ENCODE measurements at regions not wholly inside any gene's neighbourhood (a gene's known extent, or its start where the extent isn't known, plus 50 kb on each side); places are given as distances from the start of the nearest gene placed in this dataset.

DNA sequence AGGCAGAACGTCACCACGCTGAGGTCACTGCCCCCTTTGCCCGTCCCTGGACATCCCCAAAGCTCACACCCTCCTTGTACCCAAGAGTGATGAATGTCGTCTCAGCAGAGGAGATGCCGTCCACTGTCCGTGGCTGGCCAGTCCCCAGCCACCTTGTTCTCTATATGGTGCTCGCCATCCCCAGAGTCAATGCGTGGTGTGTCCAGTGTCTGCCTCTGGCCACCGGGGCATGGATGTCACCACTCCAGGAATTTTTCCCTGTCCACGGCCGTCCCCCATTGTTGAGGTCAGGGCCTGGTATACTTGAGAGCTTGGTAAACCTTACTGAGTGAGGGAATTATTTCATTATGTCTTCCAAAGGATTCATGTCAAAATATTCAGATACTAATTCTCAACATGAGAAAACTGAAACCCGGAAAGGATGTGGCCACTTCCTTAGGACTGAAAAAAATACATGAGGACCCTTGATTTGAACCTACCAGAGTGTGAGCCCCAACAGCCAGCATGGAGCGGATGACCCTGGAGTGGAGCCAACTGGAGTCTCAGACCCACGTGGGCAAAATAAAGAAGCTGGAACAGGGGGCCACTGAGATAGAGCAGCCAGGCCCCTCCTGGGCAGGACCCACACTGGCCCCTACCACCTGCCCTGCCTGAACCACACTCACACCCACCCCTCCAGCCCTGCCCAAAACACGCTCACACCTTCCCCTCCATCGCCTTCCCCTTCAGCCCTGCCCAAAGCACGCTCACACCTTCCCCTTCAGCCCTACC lies 376.4 kb downstream of the BRD1 start:
- no peak for TF ChIP-seq CTCF (IDR thresholded peaks at IDR 0.05; ENCODE audit: low read depth, low read length, poor library complexity, severe bottlenecking)
- TF ChIP-seq EZH2phosphoT487 (IDR thresholded peaks at IDR 0.05; ENCODE audit: borderline replicate concordance, low read length): no peak
- Histone ChIP-seq H3K9me2 (replicated peaks; ENCODE audit: control insufficient read depth, low read length) (no peaks in the 10 kb centered on the region; the same call in 1 of the 2 replicates), H3K27ac (ENCODE audit: low read depth, low read length) (no peak overlapping the region), H3K79me2 (ENCODE audit: control insufficient read depth, low read length) (no peaks in the 10 kb centered on the region), H3K27me3 (ENCODE audit: control insufficient read depth, low read length) (no peaks in the 10 kb centered on the region), H3K9me3 (ENCODE audit: control insufficient read depth, insufficient read depth, low read length) (no peaks in the 10 kb centered on the region), H3F3A (ENCODE audit: control insufficient read depth, insufficient read depth) (no peaks in the 10 kb centered on the region), H3K4me2 (ENCODE audit: low read length) (no peak overlapping the region), H3K4me3 (ENCODE audit: low read length) (no peak overlapping the region), H3K4me1 (ENCODE audit: control insufficient read depth, low read length) (peaks cover 4% of the 10 kb centered on the region; the same call in 1 of the 2 replicates), H3K36me3 (ENCODE audit: control insufficient read depth, low read length) (no peaks in the 10 kb centered on the region), H4K20me1 (ENCODE audit: control insufficient read depth, insufficient read depth, low read depth, low read length) (no peaks in the 10 kb centered on the region)

DNA sequence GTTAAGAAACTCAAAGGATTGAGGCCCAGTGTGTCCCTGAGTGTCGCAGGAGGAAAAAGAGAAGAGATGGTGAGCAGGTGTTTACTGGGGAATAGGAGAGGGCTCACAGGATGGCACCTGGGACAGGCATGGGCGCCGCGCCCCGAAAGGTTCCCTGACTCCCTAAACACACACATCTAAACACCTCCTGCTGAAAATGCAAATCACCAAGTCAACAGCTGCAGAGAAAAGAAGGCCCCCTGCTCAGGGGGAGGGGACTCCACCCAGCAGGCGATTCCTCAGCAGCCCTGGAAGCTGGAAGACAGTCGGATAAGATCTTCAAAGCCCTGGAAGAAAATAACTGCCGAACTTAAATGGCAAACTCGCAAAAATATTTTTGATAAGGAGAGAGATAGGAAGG lies 377.2 kb downstream of the BRD1 start:
- TF ChIP-seq EZH2phosphoT487 (IDR thresholded peaks at IDR 0.05; ENCODE audit: borderline replicate concordance, low read length) (no peak), CTCF (IDR thresholded peaks at IDR 0.05; ENCODE audit: low read depth, low read length, poor library complexity, severe bottlenecking) (no peak)
- no peak overlapping the region for H3K27ac ChIP-seq (ENCODE audit: low read depth, low read length)
- no peaks in the 10 kb centered on the region; the same call in 1 of the 2 replicates for H3K9me2 ChIP-seq (replicated peaks; ENCODE audit: control insufficient read depth, low read length)
- no peaks in the 10 kb centered on the region for H3K36me3 ChIP-seq (ENCODE audit: control insufficient read depth, low read length)
- H3F3A ChIP-seq (ENCODE audit: control insufficient read depth, insufficient read depth): no peaks in the 10 kb centered on the region
- H3K4me1 ChIP-seq (ENCODE audit: control insufficient read depth, low read length): peaks cover 4% of the 10 kb centered on the region; the same call in 1 of the 2 replicates
- H4K20me1 ChIP-seq (ENCODE audit: control insufficient read depth, insufficient read depth, low read depth, low read length): no peaks in the 10 kb centered on the region
- no peak overlapping the region for H3K4me3 ChIP-seq (ENCODE audit: low read length)
- no peaks in the 10 kb centered on the region for H3K27me3 ChIP-seq (ENCODE audit: control insufficient read depth, low read length)
- no peak overlapping the region for H3K4me2 ChIP-seq (ENCODE audit: low read length)
- no peaks in the 10 kb centered on the region for H3K9me3 ChIP-seq (ENCODE audit: control insufficient read depth, insufficient read depth, low read length)
- H3K79me2 ChIP-seq (ENCODE audit: control insufficient read depth, low read length): no peaks in the 10 kb centered on the region

GRCh38 chr22:49449811-49450446 lies 377.7 kb downstream of the BRD1 start:
- no peaks in the 10 kb centered on the region for H3K79me2 ChIP-seq (ENCODE audit: control insufficient read depth, low read length)
- no peak overlapping the region for H3K4me2 ChIP-seq (ENCODE audit: low read length)
- H3K4me3 ChIP-seq (ENCODE audit: low read length): no peak overlapping the region
- H3K27ac ChIP-seq (ENCODE audit: low read depth, low read length): no peak overlapping the region
- no peaks in the 10 kb centered on the region for H3F3A ChIP-seq (ENCODE audit: control insufficient read depth, insufficient read depth)
- H3K27me3 ChIP-seq (ENCODE audit: control insufficient read depth, low read length): no peaks in the 10 kb centered on the region
- TF ChIP-seq CTCF (IDR thresholded peaks at IDR 0.05; ENCODE audit: low read depth, low read length, poor library complexity, severe bottlenecking): no peak
- no peak for TF ChIP-seq EZH2phosphoT487 (IDR thresholded peaks at IDR 0.05; ENCODE audit: borderline replicate concordance, low read length)
- no peaks in the 10 kb centered on the region; the same call in 1 of the 2 replicates for H3K9me2 ChIP-seq (replicated peaks; ENCODE audit: control insufficient read depth, low read length)
- H4K20me1 ChIP-seq (ENCODE audit: control insufficient read depth, insufficient read depth, low read depth, low read length): no peaks in the 10 kb centered on the region
- peaks cover 4% of the 10 kb centered on the region; the same call in 1 of the 2 replicates for H3K4me1 ChIP-seq (ENCODE audit: control insufficient read depth, low read length)
- H3K9me3 ChIP-seq (ENCODE audit: control insufficient read depth, insufficient read depth, low read length): no peaks in the 10 kb centered on the region
- no peaks in the 10 kb centered on the region for H3K36me3 ChIP-seq (ENCODE audit: control insufficient read depth, low read length)
